CD4-positive, alpha-beta T cell (primary cell): ENCODE measurements at regions not wholly inside any gene's neighbourhood (a gene's known extent, or its start where the extent isn't known, plus 50 kb on each side); places are given as distances from the start of the nearest gene placed in this dataset.

ENCODE experiments used
- ATAC-seq: fragments of 200-7000 bp; cut with Tn5 transposase; one replicate; pipeline ENCODE4 v1.10.0; 2022; ENCODE audit warnings: mild to moderate bottlenecking; ENCODE audit not compliant: poor library complexity
- CTCF ChIA-PET: fragments of 350-600 bp; sonication (Branson Sonifier 250); formaldehyde crosslinking; loops from one replicate; lab custom pipeline; 2021; ENCODE audit warnings: antibody characterized with exemption, inconsistent platforms; lab: Charles Lee
- POLR2A ChIA-PET: fragments of 350-600 bp; sonication (Branson Sonifier 250); formaldehyde crosslinking; loops from one replicate; lab custom pipeline; 2021; ENCODE audit warnings: antibody characterized with exemption, inconsistent platforms; lab: Charles Lee
- DNase-seq, 14 experiments: peaks; one replicate each; pipeline ENCODE4 v3.0.0-alpha.2; 2013 to 2020; ENCODE audit warnings: mixed read lengths in 2 of 14
- H3K27ac ChIP-seq, 2 donors: one replicate each; pipeline versions ENCODE4 v1.5.1 to v1.7.0; 2013; ENCODE audit warnings: low read length in 2 of 2, low read depth in 1 of 2, mild to moderate bottlenecking in 1 of 2
- H3K27me3 ChIP-seq, 2 experiments: 1 replicate in 1 of 2; 2 replicates in 1 of 2; pipeline versions ENCODE4 v1.6.1 to v1.7.0; 2013; ENCODE audit warnings: low read length in 2 of 2, control low read depth in 1 of 2, mild to moderate bottlenecking in 1 of 2, moderate library complexity in 1 of 2; ENCODE audit not compliant: insufficient read depth in 2 of 2, control insufficient read depth in 1 of 2
- H3K36me3 ChIP-seq: one replicate; pipeline ENCODE4 v1.6.1; 2013; ENCODE audit warnings: low read length, control low read depth; ENCODE audit not compliant: insufficient read depth
- H3K4me1 ChIP-seq: one replicate; pipeline ENCODE4 v1.6.1; 2013; ENCODE audit warnings: low read length, control low read depth; ENCODE audit not compliant: insufficient read depth
- H3K4me3 ChIP-seq: one replicate; pipeline ENCODE4 v1.5.1; 2013; ENCODE audit warnings: mild to moderate bottlenecking, low read length, moderate library complexity
- H3K9me3 ChIP-seq, 2 experiments: 1 replicate in 1 of 2; 2 replicates in 1 of 2; pipeline versions ENCODE4 v1.6.1 to v1.7.0; 2013; ENCODE audit warnings: low read length in 2 of 2, mild to moderate bottlenecking in 2 of 2, control low read depth in 1 of 2, moderate library complexity in 1 of 2; ENCODE audit not compliant: control insufficient read depth in 1 of 2, insufficient read depth in 1 of 2
- H3K27ac Mint-ChIP-seq: one replicate; pipeline ENCODE4 v1.8.0; 2020; ENCODE audit warnings: mixed read lengths
- H3K27me3 Mint-ChIP-seq: one replicate; pipeline ENCODE4 v1.8.0; 2021; ENCODE audit warnings: mixed read lengths
- H3K36me3 Mint-ChIP-seq: one replicate; pipeline ENCODE4 v1.8.0; 2021; ENCODE audit warnings: low read depth, mixed read lengths
- H3K4me1 Mint-ChIP-seq: one replicate; pipeline ENCODE4 v1.8.0; 2021; ENCODE audit warnings: low read depth, mixed read lengths
- H3K4me3 Mint-ChIP-seq: one replicate; pipeline ENCODE4 v1.8.0; 2020; ENCODE audit warnings: mild to moderate bottlenecking, mixed read lengths
- H3K9me3 Mint-ChIP-seq: one replicate; pipeline ENCODE4 v1.8.0; 2020; ENCODE audit warnings: mixed read lengths
- CTCF ChIP-seq: fragments of 200-600 bp; IDR thresholded peaks from one replicate; pipeline ENCODE4 v1.8.0; 2022; ENCODE audit warnings: antibody characterized with exemption, mild to moderate bottlenecking
- intact Hi-C, 2 experiments: fragments of 100-400 bp; cut with DNase I in 1 of 2; cut with micrococcal nuclease in 1 of 2; formaldehyde crosslinking; loops; one replicate each; pipeline versions ENCODE4 v1.15.1 to v1.9.0; 2023 to 2025; cut with DNase I, micrococcal nuclease

DNA sequence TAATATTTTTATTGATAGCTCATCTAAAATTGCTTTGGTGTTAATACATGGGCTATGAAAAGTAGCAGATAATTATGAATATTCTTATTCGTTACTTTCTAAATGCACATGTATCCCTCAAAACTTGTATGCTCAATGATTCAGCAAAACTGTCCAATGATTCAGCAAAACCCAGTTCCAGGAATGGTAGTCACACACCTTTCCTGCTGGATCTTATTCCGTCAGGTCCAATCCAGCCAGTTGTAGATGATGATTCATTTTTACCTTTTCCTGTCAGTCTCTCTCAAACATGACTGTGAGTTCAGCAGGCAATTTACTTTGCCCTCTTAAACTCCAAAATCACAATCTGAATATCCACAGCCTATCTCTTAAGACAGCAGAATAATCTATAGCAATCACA is 1082.6 kb downstream of the EFNB2 start:
- ATAC-seq (no peak), DNase-seq (no peak)
- ChIA-PET POLR2A (no interaction called here), CTCF (no interaction called here)
- H3K36me3 Mint-ChIP-seq = no peaks in the 10 kb centered on the region
- H3K27ac Mint-ChIP-seq = no peak overlapping the region
- no peak overlapping the region for H3K4me3 ChIP-seq
- no peaks in the 10 kb centered on the region for H3K36me3 ChIP-seq
- H3K27ac ChIP-seq = no peak overlapping the region
- H3K4me3 Mint-ChIP-seq = no peak overlapping the region
- H3K9me3 ChIP-seq = peaks cover 0 to 4% of the 10 kb centered on the region in 2 experiments
- peaks cover 2% of the 10 kb centered on the region for H3K9me3 Mint-ChIP-seq
- no peaks in the 10 kb centered on the region for H3K27me3 Mint-ChIP-seq
- intact Hi-C loops = no loop called here
- H3K4me1 Mint-ChIP-seq = no peaks in the 10 kb centered on the region
- H3K4me1 ChIP-seq = no peaks in the 10 kb centered on the region
- no peak for TF ChIP-seq CTCF
- H3K27me3 ChIP-seq = no peaks in the 10 kb centered on the region

DNA sequence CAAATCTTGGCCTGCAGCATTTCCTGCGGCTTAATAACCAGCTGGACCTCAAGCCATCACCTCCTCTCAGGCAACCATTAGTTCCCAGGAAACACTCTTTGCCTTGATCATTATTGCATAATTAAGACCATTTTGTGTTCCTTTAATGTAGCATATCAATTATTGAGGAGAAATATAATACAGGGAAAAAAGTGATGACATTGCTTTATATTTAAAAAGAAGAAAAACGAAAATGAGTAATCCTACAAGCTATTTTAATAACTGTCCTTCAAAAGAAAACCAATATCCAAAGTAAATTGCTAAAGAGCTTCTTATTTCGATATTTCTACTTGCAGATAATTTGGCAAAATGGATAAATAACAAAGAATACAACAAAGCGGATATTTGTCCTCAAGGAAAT is 1084.7 kb downstream of the EFNB2 start:
- no peaks in the 10 kb centered on the region for H3K36me3 Mint-ChIP-seq
- ATAC-seq = no peak
- Histone ChIP-seq H3K4me1 (no peaks in the 10 kb centered on the region), H3K4me3 (no peak overlapping the region), H3K27me3 (no peaks in the 10 kb centered on the region), H3K36me3 (no peaks in the 10 kb centered on the region), H3K27ac (no peak overlapping the region), H3K9me3 (peaks cover 0 to 4% of the 10 kb centered on the region in 2 experiments)
- H3K27me3 Mint-ChIP-seq = no peaks in the 10 kb centered on the region
- POLR2A ChIA-PET = no interaction called here
- H3K27ac Mint-ChIP-seq = no peak overlapping the region
- intact Hi-C loops = no loop called here
- H3K4me3 Mint-ChIP-seq = no peak overlapping the region
- TF ChIP-seq CTCF = no peak
- peaks cover 2% of the 10 kb centered on the region for H3K9me3 Mint-ChIP-seq
- no peaks in the 10 kb centered on the region for H3K4me1 Mint-ChIP-seq
- CTCF ChIA-PET = no interaction called here
- no peak for DNase-seq

DNA sequence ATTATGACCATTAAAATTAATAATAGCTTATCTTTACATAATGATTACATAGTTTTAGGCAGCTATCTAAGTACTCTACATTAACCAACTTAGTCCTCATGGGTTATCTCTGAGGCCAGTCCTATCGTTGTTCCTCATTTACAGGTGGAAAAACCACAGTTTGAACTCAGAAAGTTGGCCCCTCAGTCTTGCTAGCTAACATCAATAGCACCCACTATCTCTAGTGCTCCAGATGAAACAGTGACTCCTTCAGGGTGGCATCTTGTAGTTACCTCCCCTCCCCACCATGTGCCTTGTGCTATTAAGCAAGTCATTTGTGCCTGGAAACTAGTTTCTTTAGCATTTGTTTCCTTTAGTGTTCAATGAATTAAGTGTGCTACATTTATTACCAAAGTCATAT is 1086.7 kb downstream of the EFNB2 start:
- Histone ChIP-seq H3K4me3 (no peak overlapping the region), H3K27ac (no peak overlapping the region), H3K36me3 (no peaks in the 10 kb centered on the region), H3K9me3 (no peaks in the 10 kb centered on the region), H3K4me1 (no peaks in the 10 kb centered on the region), H3K27me3 (no peaks in the 10 kb centered on the region)
- no peak overlapping the region for H3K27ac Mint-ChIP-seq
- ChIA-PET POLR2A (no interaction called here), CTCF (no interaction called here)
- intact Hi-C loops = no loop called here
- TF ChIP-seq CTCF = no peak
- H3K36me3 Mint-ChIP-seq = no peaks in the 10 kb centered on the region
- H3K4me1 Mint-ChIP-seq = no peaks in the 10 kb centered on the region
- ATAC-seq = no peak
- no peak overlapping the region for H3K4me3 Mint-ChIP-seq
- H3K27me3 Mint-ChIP-seq = no peaks in the 10 kb centered on the region
- peaks cover under 1% of the 10 kb centered on the region for H3K9me3 Mint-ChIP-seq
- DNase-seq = no peak
